Loucy (cell line): ENCODE measurements at regions not wholly inside any gene's neighbourhood (a gene's known extent, or its start where the extent isn't known, plus 50 kb on each side); places are given as distances from the start of the nearest gene placed in this dataset.

ENCODE experiments used
- EZH2phosphoT487 ChIP-seq: fragments of 200-600 bp; IDR thresholded peaks from 2 replicates; pipeline ENCODE4 v1.6.1; 2018; ENCODE audit warnings: antibody characterized with exemption, mild to moderate bottlenecking, moderate library complexity, borderline replicate concordance
- TF ChIP-seq, protein P1 (sequence below): fragments of 200-600 bp; sonication (generic); conservative IDR thresholded peaks from 2 replicates; pipeline ENCODE4 v1.5.1; 2014; ENCODE audit warnings: mild to moderate bottlenecking, antibody characterized with exemption, low read length

DNA sequence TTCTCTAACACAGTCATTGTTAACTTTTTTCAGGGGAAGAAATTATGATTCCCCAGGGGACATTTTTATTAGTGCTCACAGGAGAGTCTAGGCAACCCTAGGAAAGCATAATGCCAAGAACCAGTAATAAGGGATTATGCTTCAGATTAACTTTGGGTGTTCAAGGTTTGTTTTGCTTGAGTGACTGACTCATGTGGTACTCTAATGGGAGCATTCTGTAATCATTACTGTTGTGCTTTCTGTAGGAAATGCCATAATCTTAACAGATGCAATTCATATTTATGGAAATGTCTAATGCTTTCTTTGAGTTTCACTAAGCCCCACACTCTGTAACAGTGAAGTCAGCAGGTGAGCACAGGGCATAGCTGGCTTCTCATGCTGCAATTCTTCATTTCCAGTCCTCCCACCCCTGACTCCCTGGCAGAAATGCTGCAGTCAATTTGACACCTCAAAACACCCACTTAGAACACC, 263.4 kb upstream of the MAN1A1 start:
- TF ChIP-seq, protein P1, sequence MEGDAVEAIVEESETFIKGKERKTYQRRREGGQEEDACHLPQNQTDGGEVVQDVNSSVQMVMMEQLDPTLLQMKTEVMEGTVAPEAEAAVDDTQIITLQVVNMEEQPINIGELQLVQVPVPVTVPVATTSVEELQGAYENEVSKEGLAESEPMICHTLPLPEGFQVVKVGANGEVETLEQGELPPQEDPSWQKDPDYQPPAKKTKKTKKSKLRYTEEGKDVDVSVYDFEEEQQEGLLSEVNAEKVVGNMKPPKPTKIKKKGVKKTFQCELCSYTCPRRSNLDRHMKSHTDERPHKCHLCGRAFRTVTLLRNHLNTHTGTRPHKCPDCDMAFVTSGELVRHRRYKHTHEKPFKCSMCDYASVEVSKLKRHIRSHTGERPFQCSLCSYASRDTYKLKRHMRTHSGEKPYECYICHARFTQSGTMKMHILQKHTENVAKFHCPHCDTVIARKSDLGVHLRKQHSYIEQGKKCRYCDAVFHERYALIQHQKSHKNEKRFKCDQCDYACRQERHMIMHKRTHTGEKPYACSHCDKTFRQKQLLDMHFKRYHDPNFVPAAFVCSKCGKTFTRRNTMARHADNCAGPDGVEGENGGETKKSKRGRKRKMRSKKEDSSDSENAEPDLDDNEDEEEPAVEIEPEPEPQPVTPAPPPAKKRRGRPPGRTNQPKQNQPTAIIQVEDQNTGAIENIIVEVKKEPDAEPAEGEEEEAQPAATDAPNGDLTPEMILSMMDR: no peak
- no peak for TF ChIP-seq EZH2phosphoT487
